Upper lobe of left lung (tissue), 4 donors: ENCODE measurements at regions not wholly inside any gene's neighbourhood (a gene's known extent, or its start where the extent isn't known, plus 50 kb on each side); places are given as distances from the start of the nearest gene placed in this dataset.

Experiments
- POLR2A ChIP-seq, 4 donors: fragments of 450-650 bp; IDR thresholded peaks; one replicate each; pipeline ENCODE4 v1.5.1; 2016 to 2017; ENCODE audit warnings: antibody characterized with exemption in 4 of 4, mild to moderate bottlenecking in 2 of 4
- TF ChIP-seq, protein P1 (sequence below), 6 experiments: fragments of 450-650 bp in 4 of 6; fragments of 200-600 bp in 2 of 6; sonication (generic) in 2 of 6; IDR thresholded peaks; one replicate each; pipeline ENCODE4 v1.5.1; 2016 to 2019; ENCODE audit warnings: antibody characterized with exemption in 6 of 6

DNA sequence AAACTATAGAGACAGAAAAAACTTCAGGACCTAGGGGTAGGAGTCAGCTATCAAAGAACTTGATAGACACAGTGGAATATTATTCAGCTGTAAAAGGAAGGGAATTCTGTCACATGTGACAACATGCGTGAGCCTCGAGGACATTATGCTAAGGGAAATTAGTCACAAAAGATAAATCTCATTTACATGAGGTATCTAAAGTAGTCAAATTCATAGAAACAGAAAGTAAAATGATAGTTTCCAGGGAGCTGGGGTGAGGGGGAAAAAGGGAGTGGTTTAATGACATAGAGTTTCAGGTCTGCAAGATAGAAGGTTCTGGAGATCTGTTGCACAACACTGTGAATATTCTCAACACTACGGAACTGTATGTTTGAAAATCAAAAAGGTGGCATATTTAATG is 50.0 kb upstream of the PRIMA1 start:
- TF ChIP-seq, protein P1, sequence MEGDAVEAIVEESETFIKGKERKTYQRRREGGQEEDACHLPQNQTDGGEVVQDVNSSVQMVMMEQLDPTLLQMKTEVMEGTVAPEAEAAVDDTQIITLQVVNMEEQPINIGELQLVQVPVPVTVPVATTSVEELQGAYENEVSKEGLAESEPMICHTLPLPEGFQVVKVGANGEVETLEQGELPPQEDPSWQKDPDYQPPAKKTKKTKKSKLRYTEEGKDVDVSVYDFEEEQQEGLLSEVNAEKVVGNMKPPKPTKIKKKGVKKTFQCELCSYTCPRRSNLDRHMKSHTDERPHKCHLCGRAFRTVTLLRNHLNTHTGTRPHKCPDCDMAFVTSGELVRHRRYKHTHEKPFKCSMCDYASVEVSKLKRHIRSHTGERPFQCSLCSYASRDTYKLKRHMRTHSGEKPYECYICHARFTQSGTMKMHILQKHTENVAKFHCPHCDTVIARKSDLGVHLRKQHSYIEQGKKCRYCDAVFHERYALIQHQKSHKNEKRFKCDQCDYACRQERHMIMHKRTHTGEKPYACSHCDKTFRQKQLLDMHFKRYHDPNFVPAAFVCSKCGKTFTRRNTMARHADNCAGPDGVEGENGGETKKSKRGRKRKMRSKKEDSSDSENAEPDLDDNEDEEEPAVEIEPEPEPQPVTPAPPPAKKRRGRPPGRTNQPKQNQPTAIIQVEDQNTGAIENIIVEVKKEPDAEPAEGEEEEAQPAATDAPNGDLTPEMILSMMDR (IDR thresholded peaks at IDR 0.05) = no peak
- no peak for TF ChIP-seq POLR2A (IDR thresholded peaks at IDR 0.05)
